ENCODE measurements at regions not wholly inside any gene's neighbourhood (a gene's known extent, or its start where the extent isn't known, plus 50 kb on each side); places are given as distances from the start of the nearest gene placed in this dataset.
"Not testable (repeated sequence)": the region's sequence is repeated elsewhere in the genome, so short reads cannot be mapped to it uniquely, and the experiment has no call there.

DNA sequence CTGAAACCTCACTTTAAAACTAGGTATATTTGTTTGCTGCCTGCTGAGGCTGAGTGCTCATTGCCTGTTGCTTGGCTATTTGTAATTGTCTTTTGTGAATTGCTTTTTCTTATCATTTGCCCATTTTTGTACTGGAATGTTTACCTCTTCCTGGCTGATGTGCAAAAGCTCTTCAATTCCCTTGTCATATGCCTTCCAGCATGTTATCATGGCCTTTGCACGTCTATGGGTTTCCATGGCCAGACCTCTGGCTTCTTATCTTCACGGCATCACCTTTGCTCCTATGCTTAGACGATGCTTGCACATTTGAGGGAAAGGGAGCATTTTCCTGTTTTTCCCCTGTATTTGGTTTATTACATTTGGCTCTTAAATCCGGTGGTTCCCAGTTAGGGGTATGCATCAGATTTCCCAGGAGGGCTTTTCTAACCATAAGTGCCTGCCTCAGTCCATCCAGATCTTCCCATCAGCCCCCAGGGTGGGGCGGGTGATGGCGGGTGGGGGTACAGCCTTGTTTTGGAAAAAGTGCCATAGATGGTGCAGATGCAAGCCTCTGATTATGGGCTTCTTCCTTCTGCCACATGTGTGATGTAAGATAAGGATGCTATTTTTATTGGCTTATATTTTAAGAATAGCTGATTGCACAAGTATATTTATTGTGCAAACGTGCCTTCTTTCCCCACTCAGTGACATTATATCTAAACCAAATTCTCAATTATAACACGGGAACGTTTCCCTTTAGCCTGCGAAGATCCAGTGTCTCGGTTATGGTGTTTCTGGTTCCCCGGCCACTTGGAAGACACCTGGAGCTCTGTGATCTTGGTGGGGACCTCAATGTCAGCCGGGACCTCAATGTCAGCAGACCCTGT is 70.6 kb upstream of the SEPTIN5 start:
- no peak for DNase-seq

DNA sequence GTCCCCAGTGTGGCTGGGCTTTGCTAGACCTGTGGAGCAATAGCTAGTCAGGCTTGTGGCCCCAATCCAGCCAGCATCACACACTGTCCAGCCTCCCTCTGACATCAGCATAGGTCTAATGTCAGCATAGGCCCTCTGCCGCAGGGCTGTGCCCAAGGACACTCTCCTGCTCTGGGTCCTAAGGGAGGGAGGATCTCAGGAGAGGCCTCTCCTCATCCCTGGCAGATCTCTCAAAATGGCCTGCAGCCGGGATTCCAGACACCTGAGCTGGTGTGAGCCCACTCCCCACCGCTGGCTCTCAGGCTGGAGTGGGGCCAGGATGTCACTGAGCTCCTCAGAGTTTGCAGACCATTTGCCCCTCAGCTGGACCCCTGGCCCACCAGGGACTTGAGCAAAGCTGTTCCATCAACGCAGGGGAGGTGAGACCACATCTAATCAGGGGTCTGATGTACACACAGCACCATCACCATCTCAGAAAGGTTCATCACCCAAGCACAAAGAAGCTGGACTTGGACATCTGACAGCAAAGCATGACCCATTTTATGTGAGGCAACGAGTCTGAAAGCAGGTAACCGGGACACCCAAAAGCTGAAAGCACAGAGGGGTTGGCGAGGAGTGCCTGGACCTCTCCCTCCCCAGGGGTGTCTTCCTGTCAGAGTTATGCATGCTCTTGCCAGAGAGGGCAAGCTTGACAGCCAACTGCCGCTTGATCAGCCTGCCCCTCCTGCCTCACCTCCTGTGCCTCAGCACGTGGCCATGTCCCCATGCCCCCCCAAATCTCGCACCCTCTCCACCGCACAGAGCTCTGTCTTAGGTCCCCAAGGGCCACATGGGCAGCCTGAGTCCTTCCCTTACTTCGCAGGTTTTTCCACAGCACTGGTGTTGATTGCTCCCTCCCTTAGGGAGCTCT is 69.7 kb upstream of the SEPTIN5 start:
- DNase-seq = no peak

DNA sequence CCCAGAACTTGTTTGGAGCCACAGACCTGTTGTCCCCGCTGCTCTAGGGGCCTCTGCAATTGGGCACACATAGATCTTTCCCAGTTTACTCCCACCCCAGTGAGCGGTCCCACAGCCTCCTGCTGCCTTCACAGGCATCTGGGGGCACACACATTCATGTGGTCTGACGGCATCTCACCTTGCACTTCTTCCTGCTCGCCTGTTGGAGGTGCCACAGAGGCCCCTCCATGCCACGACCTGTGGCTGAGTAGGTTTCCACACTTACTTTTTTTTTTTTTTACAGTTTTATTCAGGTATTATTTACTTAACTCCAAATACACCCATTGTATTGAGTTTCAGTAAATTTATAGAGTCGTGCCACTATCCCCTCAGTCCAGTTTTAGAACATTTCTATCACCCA is 68.9 kb upstream of the SEPTIN5 start:
- no peak for DNase-seq

DNA sequence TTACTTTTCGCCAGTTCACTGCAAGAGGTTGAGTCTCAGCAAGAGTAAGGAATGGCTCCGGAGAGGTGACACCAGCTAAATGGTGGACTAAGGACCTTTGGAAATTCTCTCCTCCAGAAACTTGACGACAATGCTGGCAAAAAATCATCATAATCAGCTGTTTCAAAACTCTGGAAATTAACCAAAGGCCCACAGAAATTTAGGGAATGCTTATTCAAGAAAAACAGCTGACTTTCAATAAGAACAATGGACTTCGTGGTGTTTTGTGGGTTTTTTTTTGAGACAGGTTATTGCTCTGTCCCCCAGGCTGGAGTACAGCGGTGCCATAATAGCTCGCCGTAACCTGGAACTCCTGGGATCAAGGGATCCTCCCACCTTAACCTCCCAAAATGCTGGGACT is 68.4 kb upstream of the SEPTIN5 start:
- no peak for DNase-seq

- no peak for DNase-seq
Observed at GRCh38 chr22:19646383-19646782, 67.9 kb upstream of the SEPTIN5 start.

DNA sequence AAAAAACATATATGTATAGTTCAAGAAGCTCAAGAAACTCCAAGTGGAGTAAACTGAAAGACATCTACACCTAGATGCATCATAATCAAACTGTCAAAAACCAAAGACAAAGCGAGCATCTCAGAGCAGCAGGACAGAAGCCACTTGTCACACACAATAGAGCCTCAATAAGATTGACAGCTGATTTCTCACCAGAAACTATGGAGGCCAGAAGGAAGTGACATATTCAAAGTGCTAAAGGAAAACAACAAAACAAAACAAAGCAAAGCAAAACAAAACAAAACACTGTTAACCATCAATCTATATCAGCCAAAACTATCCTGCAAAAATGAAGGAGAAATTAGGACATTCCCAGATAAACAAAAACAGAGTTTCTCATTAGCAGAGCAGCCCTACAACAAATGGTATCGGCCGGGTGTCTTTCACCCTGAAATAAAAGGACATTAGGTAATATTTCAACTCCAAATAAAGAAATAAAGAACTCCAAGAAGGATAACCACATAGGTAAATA is 65.8 kb upstream of the SEPTIN5 start:
- peak in 1 of 2 experiments; percentile 3 for DNase-seq

- no peak for DNase-seq
Observed at GRCh38 chr22:19652316-19652715, 62.0 kb upstream of the SEPTIN5 start.

DNA sequence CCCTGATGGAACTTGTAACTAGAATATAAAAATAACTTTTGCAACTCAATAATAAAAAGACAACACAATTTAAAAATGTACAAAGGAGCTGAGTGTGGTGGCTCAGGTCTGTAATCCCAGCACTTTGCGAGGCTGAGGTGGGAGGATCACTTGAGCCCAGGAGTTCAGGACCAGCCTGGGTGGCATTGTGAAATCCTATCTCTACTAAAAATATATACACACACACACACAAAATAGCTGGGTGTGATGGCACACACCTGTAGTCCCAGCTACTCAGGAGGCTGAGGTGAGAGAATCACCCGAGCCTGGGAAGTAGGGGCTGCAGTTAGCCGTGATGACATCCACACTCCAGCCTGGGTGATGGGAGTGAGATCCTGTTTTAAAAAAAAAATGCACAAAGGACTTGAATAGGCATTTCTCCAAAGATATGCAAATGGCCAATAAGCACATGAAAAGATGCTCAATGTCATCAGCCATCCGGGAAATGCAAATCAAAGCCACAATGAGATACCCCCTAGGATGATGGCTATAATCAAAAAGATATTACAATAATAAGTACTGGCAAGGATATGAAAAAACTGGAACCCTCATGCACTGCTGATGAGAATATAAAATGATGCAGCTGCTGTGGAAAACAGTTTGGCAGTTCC is 59.8 kb upstream of the SEPTIN5 start:
- no peak for DNase-seq

DNA sequence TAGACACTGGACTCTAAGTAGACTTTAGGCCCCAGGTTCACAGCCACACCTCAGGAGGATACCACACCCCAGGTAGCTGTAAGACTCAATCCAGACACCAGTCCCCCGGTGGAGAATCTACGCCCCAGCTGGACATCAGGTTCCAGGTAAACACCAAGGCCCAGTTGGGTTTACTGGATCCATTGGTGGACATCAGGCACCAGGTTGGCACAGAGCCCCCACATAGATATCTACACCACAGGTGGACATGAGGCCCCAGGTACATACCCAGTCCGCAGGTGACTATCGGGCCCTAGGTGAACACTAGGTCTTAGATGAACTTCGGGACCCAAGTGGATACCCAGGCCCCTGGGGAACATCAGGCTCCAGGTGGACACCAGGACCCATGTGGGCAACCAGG is 58.9 kb upstream of the SEPTIN5 start:
- no peak for DNase-seq

GRCh38 chr22:19656541-19657251 is 57.6 kb upstream of the SEPTIN5 start:
- DNase-seq = no peak

- DNase-seq = no peak
Observed at GRCh38 chr22:19657252-19658056, 56.8 kb upstream of the SEPTIN5 start.

DNA sequence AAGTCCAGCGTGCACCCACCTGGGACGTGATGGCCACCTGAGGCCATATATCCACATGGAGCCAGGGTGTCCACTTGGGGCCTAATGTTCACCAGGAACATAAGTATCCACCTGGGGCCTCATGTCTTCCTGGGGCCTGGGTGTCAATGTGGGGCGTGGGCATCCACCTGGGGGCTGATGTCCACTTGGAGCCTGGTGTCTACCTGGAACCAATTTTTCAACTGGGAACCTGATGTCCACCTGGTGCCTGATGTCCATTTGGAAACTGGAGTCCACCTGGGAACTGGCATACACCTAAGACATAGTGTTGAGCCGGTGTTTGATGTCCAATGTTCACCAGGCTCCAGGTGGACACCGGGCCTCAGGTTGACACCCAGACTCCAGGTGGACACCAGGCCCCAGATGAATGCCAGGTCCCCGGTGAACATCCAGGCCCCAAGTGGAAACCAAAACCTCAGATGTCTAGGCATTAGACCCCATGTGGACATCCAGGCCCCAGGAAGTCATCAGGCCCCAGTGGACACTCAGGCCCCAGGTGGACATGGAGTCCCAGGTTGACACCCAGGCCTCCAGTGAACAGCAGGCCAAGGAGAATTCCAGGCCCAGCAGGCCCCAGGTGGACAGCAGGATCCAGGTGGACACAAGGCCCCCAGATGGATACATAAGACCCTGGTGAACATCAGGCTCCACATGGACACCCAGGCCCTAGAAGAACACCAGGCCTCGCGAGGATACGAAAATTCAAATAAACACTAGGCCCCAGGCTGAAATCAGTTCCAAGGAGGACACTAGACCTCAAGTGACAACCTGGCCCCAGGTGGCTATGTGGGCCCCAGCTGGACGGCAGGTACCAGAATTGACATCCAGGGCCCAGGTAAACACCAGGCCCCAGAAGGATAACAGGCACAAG is 56.0 kb upstream of the SEPTIN5 start:
- DNase-seq = no peak

- DNase-seq = no peak
Observed at GRCh38 chr22:19658967-19659804, 55.1 kb upstream of the SEPTIN5 start.

DNA sequence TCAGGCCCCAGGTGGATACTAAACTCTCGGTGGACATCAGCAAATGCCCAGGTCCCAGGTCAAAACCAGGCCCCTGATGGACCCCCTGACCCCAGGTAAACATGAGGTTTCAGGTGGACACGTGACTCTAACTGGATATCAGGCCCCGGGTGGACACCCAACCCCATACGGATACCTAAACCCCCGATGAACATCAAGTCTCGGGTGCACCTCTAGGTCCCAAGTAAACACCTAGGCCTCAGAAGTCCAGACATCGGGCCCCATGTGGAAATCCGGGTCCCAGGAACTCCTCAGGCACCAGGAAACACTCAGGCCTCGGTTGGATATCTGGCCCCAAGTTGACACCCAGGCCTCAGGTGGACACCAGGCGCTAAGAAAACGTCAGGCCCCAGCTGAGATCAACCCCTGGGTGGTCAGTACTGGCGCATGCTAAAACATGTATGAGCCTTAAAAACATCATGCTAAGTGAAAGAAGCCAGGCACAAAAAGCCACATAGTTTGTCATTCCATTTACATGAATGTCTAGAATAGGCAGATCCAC is 54.4 kb upstream of the SEPTIN5 start:
- DNase-seq = no peak

- not testable (repeated sequence) for DNase-seq
Observed at GRCh38 chr22:19660583-19660982, 53.7 kb upstream of the SEPTIN5 start.

DNA sequence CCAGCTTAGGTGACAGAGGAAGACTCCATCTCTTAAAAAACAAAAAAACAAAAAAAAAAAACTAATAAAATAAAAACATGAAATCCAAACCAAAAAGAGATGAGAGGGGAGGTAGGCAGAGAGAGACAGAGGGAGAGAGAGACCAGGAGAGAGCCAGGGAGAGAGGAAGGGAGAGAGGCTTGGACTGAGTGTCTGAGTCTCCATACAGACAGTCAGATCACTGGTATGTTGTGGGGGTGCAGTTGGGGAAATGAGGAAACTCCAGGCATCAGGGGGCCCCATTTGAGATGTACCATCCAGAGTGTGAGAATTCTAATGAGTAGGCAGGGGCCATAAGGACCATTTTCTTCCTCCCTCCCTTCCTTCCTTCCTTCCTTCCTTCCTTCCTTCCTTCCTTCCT is 53.1 kb upstream of the SEPTIN5 start:
- no peak for DNase-seq

GRCh38 chr22:19662049-19662684 is 52.1 kb upstream of the SEPTIN5 start:
- DNase-seq = not testable (repeated sequence)

GRCh38 chr22:19663286-19663815 is 51.0 kb upstream of the SEPTIN5 start:
- DNase-seq = no peak
